K562 (cell line): ENCODE measurements at regions not wholly inside any gene's neighbourhood (a gene's known extent, or its start where the extent isn't known, plus 50 kb on each side); places are given as distances from the start of the nearest gene placed in this dataset.

Experiments used
- ATAC-seq: fragments of 200-7000 bp; cut with Tn5 transposase; 3 replicates; pipeline ENCODE4 v1.9.1; 2020; ENCODE audit warnings: moderate library complexity
- BruUV-seq: library from RNA; stranded (reverse); fragments of 400-500 nt; replicated peaks from 2 replicates; lab custom pipeline; 2021; lab: Mats Ljungman, UMichigan
- CTCF ChIA-PET: fragments of 300-600 bp; formaldehyde crosslinking; extraction: SDS; loops from one replicate; lab custom pipeline; 2021; ENCODE audit warnings: low intra/inter-chr PET ratio; lab: Yijun Ruan, JAX
- POLR2A ChIA-PET: fragments of 300-600, 350-650 bp; sonication (Branson Sonifier 250); formaldehyde crosslinking; extraction: SDS; loops from one replicate; lab custom pipeline; 2021; ENCODE audit warnings: antibody characterized with exemption, inconsistent platforms; lab: Yijun Ruan, JAX
- DNase-seq, 4 experiments: peaks; one replicate each; pipeline versions ENCODE4 v3.0.0 to v3.0.0-alpha.2; 2011 to 2018; ENCODE audit warnings: low spot score in 3 of 4, mixed read lengths in 3 of 4; ENCODE audit errors: extremely low read depth in 1 of 4
- FAIRE-seq: peaks from 2 replicates; lab custom pipeline; 2011; peaks lifted over from hg19 to GRCh38; lab: Jason Lieb, UNC
- H2AFZ ChIP-seq: 2 replicates; pipeline ENCODE4 v1.6.0; 2011; ENCODE audit warnings: low read depth, low read length, control low read depth, inconsistent platforms
- H3K27ac ChIP-seq: fragments of 200-600 bp; 3 replicates; pipeline ENCODE4 v1.8.0; 2011; ENCODE audit warnings: low read depth, mild to moderate bottlenecking, control low read depth, inconsistent platforms, low read length, moderate library complexity, mixed read lengths; ENCODE audit errors: extremely low read depth
- H3K27me3 ChIP-seq, 2 experiments: fragments of 300-600 bp in 1 of 2; 2 replicates in 1 of 2; 3 replicates in 1 of 2; pipeline versions ENCODE4 v1.6.0 to v1.8.0; 2011; ENCODE audit warnings: inconsistent platforms in 2 of 2, low read length in 2 of 2, mild to moderate bottlenecking in 1 of 2, mixed read lengths in 1 of 2, moderate library complexity in 1 of 2; ENCODE audit not compliant: control insufficient read depth in 2 of 2, insufficient read depth in 2 of 2
- H3K36me3 ChIP-seq: fragments of 300-600 bp; 3 replicates; pipeline ENCODE4 v1.8.0; 2011; ENCODE audit warnings: mild to moderate bottlenecking, low read length, inconsistent platforms; ENCODE audit not compliant: control insufficient read depth, insufficient read depth
- H3K4me1 ChIP-seq, 2 experiments: fragments of 200-600 bp in 1 of 2; replicated peaks in 1 of 2; 2 replicates in 1 of 2; 3 replicates in 1 of 2; pipeline versions ENCODE4 v1.5.1 to v1.8.0; 2011; ENCODE audit warnings: inconsistent platforms in 2 of 2, low read length in 2 of 2, mild to moderate bottlenecking in 1 of 2, mixed read lengths in 1 of 2, moderate library complexity in 1 of 2; ENCODE audit not compliant: control insufficient read depth in 2 of 2, insufficient read depth in 2 of 2
- H3K4me2 ChIP-seq: 2 replicates; pipeline ENCODE4 v1.6.1; 2011; ENCODE audit warnings: low read length, control low read depth, inconsistent platforms, mixed read lengths; ENCODE audit not compliant: insufficient read depth
- H3K4me3 ChIP-seq: fragments of 200-600 bp; sonication (generic), shearing (Covaris generic); 2 replicates; pipeline ENCODE4 v1.5.1; 2016; ENCODE audit warnings: control low read depth, inconsistent platforms
- H3K79me2 ChIP-seq: fragments of 200-600 bp; 3 replicates; pipeline ENCODE4 v1.8.0; 2011; ENCODE audit warnings: low read length, inconsistent platforms; ENCODE audit not compliant: control insufficient read depth, insufficient read depth
- H3K9ac ChIP-seq, 2 experiments: 2 replicates each; pipeline versions ENCODE4 v1.6.0 to v1.6.1; 2011; ENCODE audit warnings: low read depth in 2 of 2, low read length in 2 of 2, control low read depth in 1 of 2, inconsistent platforms in 1 of 2, mild to moderate bottlenecking in 1 of 2, mixed read lengths in 1 of 2; ENCODE audit not compliant: insufficient read depth in 1 of 2
- H3K9me1 ChIP-seq: one replicate; pipeline ENCODE4 v1.6.0; 2011; ENCODE audit warnings: inconsistent platforms, mild to moderate bottlenecking, low read length, moderate library complexity; ENCODE audit not compliant: control insufficient read depth, insufficient read depth
- H3K9me3 ChIP-seq: replicated peaks from 2 replicates; pipeline ENCODE4 v1.5.1; 2011; ENCODE audit warnings: low read depth, low read length, inconsistent platforms; ENCODE audit not compliant: control insufficient read depth, insufficient read depth
- H4K20me1 ChIP-seq: replicated peaks from 2 replicates; pipeline ENCODE4 v1.6.1; 2011; ENCODE audit warnings: low read length, inconsistent platforms, mixed read lengths; ENCODE audit not compliant: control insufficient read depth, insufficient read depth
- TBL1XR1 ChIP-seq, 2 experiments: IDR thresholded peaks; 2 replicates each; pipeline ENCODE4 v1.6.1; 2012; ENCODE audit warnings: improper control_type of control experiment in 2 of 2, low read length in 2 of 2, mild to moderate bottlenecking in 1 of 2
- ZNF57 ChIP-seq: fragments of 450-650 bp; formaldehyde crosslinking; IDR thresholded peaks from 2 replicates; pipeline ENCODE4 v1.4.0; 2020; ENCODE audit warnings: mild to moderate bottlenecking, moderate library complexity
- ZNF717 ChIP-seq: fragments of 250-450 bp; sonication (Bioruptor Pico); IDR thresholded peaks from 2 replicates; pipeline ENCODE4 v1.5.0; 2021
- WGBS: fragments of 100-300 bp; shearing (Covaris generic); methylation state at CpG from one replicate; pipeline ENCODE4 v1.1.6; 2016; ENCODE audit warnings: low coverage, mixed read lengths; ENCODE audit not compliant: insufficient coverage; ENCODE audit errors: missing lambda C conversion rate; 5-methylcytosine and 5-hydroxymethylcytosine counted together
- in situ Hi-C: fragments of 300-500 bp; cut with MboI; formaldehyde crosslinking; loops from 4 replicates; pipeline ENCODE4 v1.15.0; 2018; ENCODE audit warnings: inconsistent platforms, mixed read lengths
- intact Hi-C: fragments of 100-400 bp; cut with micrococcal nuclease; formaldehyde crosslinking; loops from 2 replicates; pipeline ENCODE4 v1.14.2; 2022
- TF ChIP-seq, protein P1 (sequence below), 3 experiments: fragments of 200-800 bp in 1 of 3; fragments of 250-450 bp in 1 of 3; fragments of 450-650 bp in 1 of 3; sonication (Bioruptor Pico) in 1 of 3; sonication (Bioruptor generic) in 1 of 3; formaldehyde crosslinking in 1 of 3; IDR thresholded peaks; 2 replicates each; pipeline versions ENCODE4 v1.6.1 to v1.8.0; 2016 to 2022; ENCODE audit warnings: mild to moderate bottlenecking in 2 of 3, missing genetic modification characterization in 2 of 3, missing compliant biosample characterization in 1 of 3, moderate library complexity in 1 of 3
- TF ChIP-seq, protein P2 (sequence below): fragments of 250-450 bp; sonication (Bioruptor Pico); IDR thresholded peaks from 2 replicates; pipeline ENCODE4 v1.8.0; 2022; ENCODE audit warnings: moderate library complexity, mild to moderate bottlenecking, inconsistent platforms
- TF ChIP-seq, protein P3 (sequence below): fragments of 250-450 bp; sonication (Bioruptor Pico); IDR thresholded peaks from 2 replicates; pipeline ENCODE4 v1.4.0; 2020; ENCODE audit warnings: mild to moderate bottlenecking, moderate library complexity
- TF ChIP-seq, protein P4 (sequence below): sonication (generic); formaldehyde crosslinking; IDR thresholded peaks from 2 replicates; pipeline ENCODE4 v1.8.0; 2022; ENCODE audit warnings: missing genetic modification reagents, mild to moderate bottlenecking, moderate library complexity, borderline replicate concordance

DNA sequence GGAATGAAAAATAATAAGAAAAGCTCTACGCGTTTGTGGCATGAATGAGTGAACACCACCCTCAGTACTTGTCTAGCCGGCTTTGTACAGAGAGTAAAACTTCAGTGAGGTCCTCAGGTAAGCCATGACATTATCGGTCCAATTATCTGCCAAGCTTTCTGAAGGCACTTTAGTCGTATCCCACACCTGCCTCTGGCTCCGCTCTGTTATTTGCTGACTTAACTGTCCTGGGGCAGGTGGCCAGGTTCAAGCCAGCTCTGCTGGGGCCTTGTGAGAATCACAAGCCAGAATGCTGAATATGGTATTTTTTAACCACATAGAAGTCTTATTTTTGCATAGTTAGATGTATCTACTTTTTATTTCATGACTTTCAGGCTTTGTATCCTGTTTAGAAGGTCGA is 66.0 kb upstream of the FHIP2A start:
- ChIA-PET CTCF (no interaction called here), POLR2A (no interaction called here)
- Histone ChIP-seq H3K79me2 (no peaks in the 10 kb centered on the region), H3K9ac (no peak overlapping the region), H3K4me1 (no peaks in the 10 kb centered on the region), H2AFZ (no peak overlapping the region), H3K4me2 (no peak overlapping the region), H4K20me1 (no peaks in the 10 kb centered on the region), H3K9me3 (no peaks in the 10 kb centered on the region), H3K27ac (no peak overlapping the region), H3K9me1 (no peaks in the 10 kb centered on the region), H3K27me3 (no peaks in the 10 kb centered on the region), H3K36me3 (no peaks in the 10 kb centered on the region), H3K4me3 (no peak overlapping the region)
- in situ Hi-C loops: no loop called here
- FAIRE-seq (no peak), ATAC-seq (no peak), DNase-seq (no peak)
- intact Hi-C loops: no loop called here
- no TSS peak for BruUV-seq
- TF ChIP-seq, protein P1, sequence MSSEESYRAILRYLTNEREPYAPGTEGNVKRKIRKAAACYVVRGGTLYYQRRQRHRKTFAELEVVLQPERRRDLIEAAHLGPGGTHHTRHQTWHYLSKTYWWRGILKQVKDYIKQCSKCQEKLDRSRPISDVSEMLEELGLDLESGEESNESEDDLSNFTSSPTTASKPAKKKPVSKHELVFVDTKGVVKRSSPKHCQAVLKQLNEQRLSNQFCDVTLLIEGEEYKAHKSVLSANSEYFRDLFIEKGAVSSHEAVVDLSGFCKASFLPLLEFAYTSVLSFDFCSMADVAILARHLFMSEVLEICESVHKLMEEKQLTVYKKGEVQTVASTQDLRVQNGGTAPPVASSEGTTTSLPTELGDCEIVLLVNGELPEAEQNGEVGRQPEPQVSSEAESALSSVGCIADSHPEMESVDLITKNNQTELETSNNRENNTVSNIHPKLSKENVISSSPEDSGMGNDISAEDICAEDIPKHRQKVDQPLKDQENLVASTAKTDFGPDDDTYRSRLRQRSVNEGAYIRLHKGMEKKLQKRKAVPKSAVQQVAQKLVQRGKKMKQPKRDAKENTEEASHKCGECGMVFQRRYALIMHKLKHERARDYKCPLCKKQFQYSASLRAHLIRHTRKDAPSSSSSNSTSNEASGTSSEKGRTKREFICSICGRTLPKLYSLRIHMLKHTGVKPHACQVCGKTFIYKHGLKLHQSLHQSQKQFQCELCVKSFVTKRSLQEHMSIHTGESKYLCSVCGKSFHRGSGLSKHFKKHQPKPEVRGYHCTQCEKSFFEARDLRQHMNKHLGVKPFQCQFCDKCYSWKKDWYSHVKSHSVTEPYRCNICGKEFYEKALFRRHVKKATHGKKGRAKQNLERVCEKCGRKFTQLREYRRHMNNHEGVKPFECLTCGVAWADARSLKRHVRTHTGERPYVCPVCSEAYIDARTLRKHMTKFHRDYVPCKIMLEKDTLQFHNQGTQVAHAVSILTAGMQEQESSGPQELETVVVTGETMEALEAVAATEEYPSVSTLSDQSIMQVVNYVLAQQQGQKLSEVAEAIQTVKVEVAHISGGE (CRISPR knock-in tag; IDR thresholded peaks at IDR 0.05): no peak
- TF ChIP-seq, protein P2, sequence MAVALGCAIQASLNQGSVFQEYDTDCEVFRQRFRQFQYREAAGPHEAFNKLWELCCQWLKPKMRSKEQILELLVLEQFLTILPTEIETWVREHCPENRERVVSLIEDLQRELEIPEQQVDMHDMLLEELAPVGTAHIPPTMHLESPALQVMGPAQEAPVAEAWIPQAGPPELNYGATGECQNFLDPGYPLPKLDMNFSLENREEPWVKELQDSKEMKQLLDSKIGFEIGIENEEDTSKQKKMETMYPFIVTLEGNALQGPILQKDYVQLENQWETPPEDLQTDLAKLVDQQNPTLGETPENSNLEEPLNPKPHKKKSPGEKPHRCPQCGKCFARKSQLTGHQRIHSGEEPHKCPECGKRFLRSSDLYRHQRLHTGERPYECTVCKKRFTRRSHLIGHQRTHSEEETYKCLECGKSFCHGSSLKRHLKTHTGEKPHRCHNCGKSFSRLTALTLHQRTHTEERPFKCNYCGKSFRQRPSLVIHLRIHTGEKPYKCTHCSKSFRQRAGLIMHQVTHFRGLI (CRISPR knock-in tag): no peak
- TF ChIP-seq, protein P3, sequence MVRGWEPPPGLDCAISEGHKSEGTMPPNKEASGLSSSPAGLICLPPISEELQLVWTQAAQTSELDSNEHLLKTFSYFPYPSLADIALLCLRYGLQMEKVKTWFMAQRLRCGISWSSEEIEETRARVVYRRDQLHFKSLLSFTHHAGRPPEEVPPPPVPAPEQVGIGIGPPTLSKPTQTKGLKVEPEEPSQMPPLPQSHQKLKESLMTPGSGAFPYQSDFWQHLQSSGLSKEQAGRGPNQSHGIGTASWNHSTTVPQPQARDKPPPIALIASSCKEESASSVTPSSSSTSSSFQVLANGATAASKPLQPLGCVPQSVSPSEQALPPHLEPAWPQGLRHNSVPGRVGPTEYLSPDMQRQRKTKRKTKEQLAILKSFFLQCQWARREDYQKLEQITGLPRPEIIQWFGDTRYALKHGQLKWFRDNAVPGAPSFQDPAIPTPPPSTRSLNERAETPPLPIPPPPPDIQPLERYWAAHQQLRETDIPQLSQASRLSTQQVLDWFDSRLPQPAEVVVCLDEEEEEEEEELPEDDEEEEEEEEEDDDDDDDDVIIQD (CRISPR knock-in tag): no peak
- TF ChIP-seq ZNF57 (CRISPR knock-in tag) (no peak), ZNF717 (CRISPR knock-in tag) (no peak), TBL1XR1 (IDR thresholded peaks at IDR 0.05; ENCODE audit: low read length in 2 of 2) (no peak)
- TF ChIP-seq, protein P4, sequence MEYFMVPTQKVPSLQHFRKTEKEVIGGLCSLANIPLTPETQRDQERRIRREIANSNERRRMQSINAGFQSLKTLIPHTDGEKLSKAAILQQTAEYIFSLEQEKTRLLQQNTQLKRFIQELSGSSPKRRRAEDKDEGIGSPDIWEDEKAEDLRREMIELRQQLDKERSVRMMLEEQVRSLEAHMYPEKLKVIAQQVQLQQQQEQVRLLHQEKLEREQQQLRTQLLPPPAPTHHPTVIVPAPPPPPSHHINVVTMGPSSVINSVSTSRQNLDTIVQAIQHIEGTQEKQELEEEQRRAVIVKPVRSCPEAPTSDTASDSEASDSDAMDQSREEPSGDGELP: no peak
- 16% methylated on average over 5 of the region's 7 CpGs for WGBS
